GM12891 (cell line): ENCODE measurements at regions not wholly inside any gene's neighbourhood (a gene's known extent, or its start where the extent isn't known, plus 50 kb on each side); places are given as distances from the start of the nearest gene placed in this dataset.
"Not testable (repeated sequence)": the region's sequence is repeated elsewhere in the genome, so short reads cannot be mapped to it uniquely, and the experiment has no call there.

ENCODE experiments used
- DNase-seq: peaks from one replicate; pipeline ENCODE4 v3.0.0; 2011; ENCODE audit warnings: low spot score; ENCODE audit not compliant: insufficient read length
- FAIRE-seq: peaks from 2 replicates; lab custom pipeline; 2011; peaks lifted over from hg19 to GRCh38; lab: Jason Lieb, UNC
- PAX5 ChIP-seq: IDR thresholded peaks from 2 replicates; pipeline ENCODE4 v1.6.1; 2011; ENCODE audit warnings: low read length, moderate library complexity, mild to moderate bottlenecking; ENCODE audit not compliant: insufficient read depth, severe bottlenecking
- POLR2A ChIP-seq: IDR thresholded peaks from 2 replicates; pipeline ENCODE4 v1.6.1; 2011; ENCODE audit warnings: low read depth, low read length, control low read depth
- POLR2AphosphoS5 ChIP-seq: IDR thresholded peaks from 2 replicates; pipeline ENCODE4 v1.6.1; 2011; ENCODE audit warnings: low read depth, low read length, control low read depth
- POU2F2 ChIP-seq: IDR thresholded peaks from 2 replicates; pipeline ENCODE4 v1.6.1; 2011; ENCODE audit warnings: low read depth, mild to moderate bottlenecking, control low read depth, low read length, moderate library complexity
- SPI1 ChIP-seq: IDR thresholded peaks from 2 replicates; pipeline ENCODE4 v1.6.1; 2011; ENCODE audit warnings: low read depth, low read length, control low read depth
- TAF1 ChIP-seq: IDR thresholded peaks from 2 replicates; pipeline ENCODE4 v1.6.1; 2011; ENCODE audit warnings: low read depth, low read length, control low read depth

DNA sequence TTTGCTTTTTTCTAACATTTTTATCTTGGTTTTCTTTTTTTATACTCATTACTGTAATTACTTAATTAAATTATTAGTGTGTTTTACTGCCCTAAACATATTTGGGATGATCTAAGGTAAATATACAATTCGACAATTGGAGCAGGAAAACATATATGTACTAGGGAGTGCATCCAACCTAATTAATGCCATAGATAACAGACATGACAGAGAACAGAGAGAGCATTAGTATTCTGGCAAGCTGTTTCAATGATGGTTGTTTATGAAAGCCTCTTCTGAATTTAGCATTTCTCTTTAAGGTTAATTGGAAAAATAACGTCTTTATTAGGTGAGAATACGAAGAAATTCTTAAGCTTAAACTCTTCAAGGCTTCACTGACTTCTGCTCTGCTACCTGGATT is 300.1 kb upstream of the PRR16 start:
- no peak for FAIRE-seq
- TF ChIP-seq POLR2AphosphoS5 (no peak), PAX5 (no peak), POLR2A (no peak), TAF1 (no peak), SPI1 (no peak), POU2F2 (no peak)

GRCh38 chr5:120164986-120165385 is 299.1 kb upstream of the PRR16 start:
- DNase-seq = no peak
- TF ChIP-seq PAX5 (no peak), POU2F2 (no peak), TAF1 (no peak), POLR2AphosphoS5 (no peak), POLR2A (no peak), SPI1 (no peak)
- FAIRE-seq = no peak

More for the DNA sequence above, 300.1 kb upstream of the PRR16 start:
- DNase-seq = no peak

GRCh38 chr5:120173125-120173524 is 291.0 kb upstream of the PRR16 start:
- TF ChIP-seq POLR2AphosphoS5 (no peak), PAX5 (no peak), POLR2A (no peak), POU2F2 (no peak), SPI1 (no peak), TAF1 (no peak)
- DNase-seq (no peak), FAIRE-seq (no peak)

DNA sequence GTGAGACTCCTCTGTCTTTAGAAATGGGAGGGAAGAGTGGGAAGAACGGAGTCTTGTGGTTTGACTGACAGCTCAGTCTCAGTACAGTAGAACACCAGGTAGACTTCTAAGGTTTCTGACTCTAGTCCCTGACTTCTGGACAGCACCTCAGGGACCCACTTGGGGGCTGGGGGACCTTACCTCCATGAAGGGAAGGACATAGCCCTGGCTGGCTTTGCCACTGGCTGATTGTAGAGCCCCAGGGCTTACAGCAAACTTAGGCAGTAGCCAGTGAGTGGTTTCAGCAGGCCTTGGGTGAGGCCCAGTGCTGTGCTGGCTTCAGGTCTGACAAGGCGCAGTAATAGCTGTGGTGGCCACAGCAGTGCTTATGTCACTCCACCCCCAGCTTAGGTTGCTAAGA is 290.0 kb upstream of the PRR16 start:
- no peak for FAIRE-seq
- no peak for DNase-seq
- TF ChIP-seq POLR2AphosphoS5 = no peak
- TF ChIP-seq SPI1 = no peak
- no peak for TF ChIP-seq POLR2A
- no peak for TF ChIP-seq POU2F2
- no peak for TF ChIP-seq TAF1

DNA sequence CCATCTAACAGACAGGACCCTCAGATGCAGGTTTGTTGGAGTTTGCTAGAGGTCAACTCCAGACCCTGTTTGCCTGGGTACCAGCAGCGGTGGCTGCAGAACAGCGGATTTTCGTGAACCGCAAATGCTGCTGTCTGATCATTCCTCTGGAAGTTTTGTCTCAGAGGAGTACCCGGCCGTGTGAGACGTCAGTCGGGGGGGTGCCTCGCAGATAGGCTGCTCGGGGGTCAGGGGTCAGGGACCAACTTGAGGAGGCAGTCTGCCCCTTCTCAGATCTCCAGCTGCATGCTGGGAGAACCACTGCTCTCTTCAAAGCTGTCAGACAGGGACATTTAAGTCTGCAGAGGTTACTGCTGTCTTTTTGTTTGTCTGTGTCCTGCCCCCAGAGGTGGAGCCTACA is 282.9 kb upstream of the PRR16 start:
- not testable (repeated sequence) for FAIRE-seq

GRCh38 chr5:120194650-120195049 is 269.4 kb upstream of the PRR16 start:
- DNase-seq, FAIRE-seq: not testable (repeated sequence)

More for the DNA sequence above, 282.9 kb upstream of the PRR16 start:
- DNase-seq = not testable (repeated sequence)

DNA sequence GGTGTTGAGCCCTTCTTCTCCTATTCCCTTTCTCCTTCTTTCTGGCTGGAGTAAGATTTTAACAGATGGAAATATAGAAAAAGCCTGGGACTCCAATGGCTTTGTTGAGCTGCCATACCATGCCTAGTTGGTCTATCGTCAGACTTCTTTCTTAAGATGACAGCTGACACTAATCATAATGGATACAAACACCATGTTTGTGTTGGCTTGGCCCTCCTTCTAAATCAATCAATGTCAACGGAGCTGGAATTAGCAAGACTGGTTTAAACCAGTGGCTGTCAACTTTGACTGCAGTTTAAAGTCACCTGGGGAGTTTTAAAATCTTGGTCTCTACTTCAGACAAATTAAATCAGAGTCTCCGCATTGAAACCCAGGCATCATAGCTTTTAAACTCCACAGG is 264.5 kb upstream of the PRR16 start:
- TF ChIP-seq POLR2A (no peak), POLR2AphosphoS5 (no peak), POU2F2 (no peak), TAF1 (no peak), SPI1 (no peak), PAX5 (no peak)
- no peak for DNase-seq
- no peak for FAIRE-seq

- FAIRE-seq (no peak), DNase-seq (no peak)
- TF ChIP-seq SPI1 (no peak), PAX5 (no peak), POLR2AphosphoS5 (no peak), POLR2A (no peak), POU2F2 (no peak), TAF1 (no peak)
Observed at GRCh38 chr5:120207129-120207528, 257.0 kb upstream of the PRR16 start.

DNA sequence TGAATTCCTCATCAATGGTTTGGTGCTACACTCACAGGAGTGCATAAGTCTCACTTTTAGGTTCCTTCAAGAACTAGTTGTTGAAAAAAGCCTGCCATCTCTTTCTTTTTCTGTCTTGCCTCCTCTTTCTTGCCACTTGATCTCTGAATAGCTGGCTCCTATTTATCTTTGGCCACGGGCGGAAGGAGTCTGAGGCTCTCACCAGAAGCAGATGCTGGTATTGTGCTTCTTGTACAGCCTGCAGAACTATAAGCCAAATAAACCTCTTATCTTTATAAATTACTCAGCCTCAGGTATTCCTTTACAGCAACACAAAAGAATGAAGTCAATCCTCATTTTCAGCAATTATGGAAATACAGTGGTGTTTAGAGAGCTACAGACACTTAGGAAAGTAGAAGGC is 247.1 kb upstream of the PRR16 start:
- FAIRE-seq = no peak
- DNase-seq = no peak
- TF ChIP-seq TAF1 (no peak), PAX5 (no peak), POLR2A (no peak), POU2F2 (no peak), SPI1 (no peak)

GRCh38 chr5:120219988-120220387 is 244.1 kb upstream of the PRR16 start:
- no peak for TF ChIP-seq POLR2AphosphoS5
- TF ChIP-seq POLR2A = no peak
- no peak for TF ChIP-seq TAF1
- TF ChIP-seq SPI1 = no peak
- TF ChIP-seq PAX5 = no peak
- no peak for TF ChIP-seq POU2F2
- DNase-seq (no peak), FAIRE-seq (no peak)
